Astrocyte (in vitro differentiated cells and primary cell): ENCODE measurements at regions not wholly inside any gene's neighbourhood (a gene's known extent, or its start where the extent isn't known, plus 50 kb on each side); places are given as distances from the start of the nearest gene placed in this dataset.

Experiments
- DNase-seq: peaks from one replicate; pipeline ENCODE4 v3.0.0-alpha.2; 2010; ENCODE audit warnings: low read depth
- FAIRE-seq: peaks from 2 replicates; lab custom pipeline; 2011; peaks lifted over from hg19 to GRCh38; lab: Jason Lieb, UNC
- H2AFZ ChIP-seq: 2 replicates; pipeline ENCODE4 v1.6.0; 2012; ENCODE audit warnings: low read depth, low read length, inconsistent platforms
- H3K27ac ChIP-seq: 2 replicates; pipeline ENCODE4 v1.5.1; 2011; ENCODE audit warnings: low read depth, low read length, inconsistent platforms
- H3K27me3 ChIP-seq: 2 replicates; pipeline ENCODE4 v1.6.0; 2011; ENCODE audit warnings: low read length, inconsistent platforms; ENCODE audit not compliant: insufficient read depth
- H3K36me3 ChIP-seq: 2 replicates; pipeline ENCODE4 v1.5.1; 2011; ENCODE audit warnings: low read length, inconsistent platforms; ENCODE audit not compliant: insufficient read depth
- H3K4me1 ChIP-seq: 2 replicates; pipeline ENCODE4 v1.5.1; 2011; ENCODE audit warnings: low read length, inconsistent platforms; ENCODE audit not compliant: insufficient read depth
- H3K4me2 ChIP-seq: 2 replicates; pipeline ENCODE4 v1.6.0; 2012; ENCODE audit warnings: low read length, inconsistent platforms
- H3K4me3 ChIP-seq: 2 replicates; pipeline ENCODE4 v1.5.1; 2011; ENCODE audit warnings: low read depth, mild to moderate bottlenecking, low read length, inconsistent platforms; ENCODE audit not compliant: insufficient read depth
- H3K79me2 ChIP-seq: 2 replicates; pipeline ENCODE4 v1.6.0; 2012; ENCODE audit warnings: mild to moderate bottlenecking, low read length, inconsistent platforms; ENCODE audit not compliant: insufficient read depth
- H3K9ac ChIP-seq: 2 replicates; pipeline ENCODE4 v1.6.0; 2012; ENCODE audit warnings: mild to moderate bottlenecking, low read length, inconsistent platforms
- H3K9me3 ChIP-seq: 2 replicates; pipeline ENCODE4 v1.5.1; 2012; ENCODE audit warnings: low read depth, mild to moderate bottlenecking, low read length, inconsistent platforms; ENCODE audit not compliant: insufficient read depth
- H4K20me1 ChIP-seq: 2 replicates; pipeline ENCODE4 v1.6.0; 2012; ENCODE audit warnings: low read length, inconsistent platforms; ENCODE audit not compliant: insufficient read depth
- H3K27ac Mint-ChIP-seq: one replicate; pipeline ENCODE4 v1.8.0; 2021; ENCODE audit warnings: mild to moderate bottlenecking, mixed read lengths; ENCODE audit not compliant: unreplicated experiment
- H3K27me3 Mint-ChIP-seq: one replicate; pipeline ENCODE4 v1.8.0; 2021; ENCODE audit warnings: low read depth, mixed read lengths; ENCODE audit not compliant: unreplicated experiment
- H3K36me3 Mint-ChIP-seq: one replicate; pipeline ENCODE4 v1.8.0; 2021; ENCODE audit warnings: low read depth, mixed read lengths; ENCODE audit not compliant: unreplicated experiment
- H3K4me1 Mint-ChIP-seq: one replicate; pipeline ENCODE4 v1.8.0; 2021; ENCODE audit warnings: low read depth, mixed read lengths; ENCODE audit not compliant: unreplicated experiment
- H3K4me3 Mint-ChIP-seq: one replicate; pipeline ENCODE4 v1.8.0; 2021; ENCODE audit warnings: mild to moderate bottlenecking, moderate library complexity, mixed read lengths; ENCODE audit not compliant: unreplicated experiment
- H3K9me3 Mint-ChIP-seq: one replicate; pipeline ENCODE4 v1.8.0; 2021; ENCODE audit warnings: mild to moderate bottlenecking, mixed read lengths; ENCODE audit not compliant: unreplicated experiment
- CTCF ChIP-seq: IDR thresholded peaks from 2 replicates; pipeline ENCODE4 v1.5.1; 2011; ENCODE audit warnings: low read depth, mild to moderate bottlenecking, inconsistent platforms, low read length, moderate library complexity; ENCODE audit not compliant: insufficient read depth
- EZH2 ChIP-seq: IDR thresholded peaks from 2 replicates; pipeline ENCODE4 v1.6.1; 2012; ENCODE audit warnings: mild to moderate bottlenecking, low read length, inconsistent platforms; ENCODE audit not compliant: insufficient read depth

DNA sequence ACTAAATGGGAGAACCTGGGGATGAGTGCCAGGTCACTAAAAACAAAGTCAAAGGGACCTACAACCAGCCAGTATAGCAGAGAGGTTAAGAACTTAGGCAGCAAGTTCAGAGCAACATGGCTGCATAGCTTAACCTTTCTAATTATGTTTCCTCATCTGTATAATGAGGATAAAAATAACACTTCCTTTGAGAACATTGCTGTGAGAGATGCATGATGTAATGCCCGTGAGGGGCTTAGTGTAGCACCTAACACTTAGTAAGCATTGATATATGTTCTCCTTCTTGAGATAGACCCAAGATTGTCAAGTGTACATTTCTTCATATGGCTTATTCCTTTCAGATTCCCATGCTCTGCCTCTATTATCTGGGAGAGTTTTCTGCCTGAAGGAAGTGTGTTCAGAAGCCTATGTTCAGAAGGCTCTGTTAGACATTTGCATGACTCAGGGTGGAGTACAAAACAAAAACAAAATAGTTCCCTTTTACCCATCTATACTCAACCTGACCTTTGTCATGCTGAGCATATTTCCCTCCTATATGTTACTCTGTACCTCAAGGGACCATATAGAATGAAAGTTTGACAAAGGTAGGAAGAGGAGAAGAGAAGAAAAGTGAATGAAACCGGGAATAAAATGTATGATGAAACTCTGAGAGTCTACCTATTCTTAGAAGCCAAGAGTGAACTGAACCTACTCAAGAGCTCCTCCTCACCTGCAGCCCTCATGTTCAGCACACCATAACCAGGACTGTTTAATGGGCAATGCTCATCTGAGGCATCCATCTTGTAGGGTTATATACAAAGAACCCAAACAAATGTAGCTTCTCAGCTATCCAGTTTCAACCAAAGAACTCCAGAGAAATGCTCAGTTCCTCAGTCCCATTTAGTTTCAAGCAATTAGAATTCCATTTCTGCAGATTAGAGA is 70.7 kb upstream of the KCNMB2 start:
- Mint-ChIP-seq H3K4me1 (no peaks in the 10 kb centered on the region), H3K36me3 (peaks cover 1% of the 10 kb centered on the region), H3K4me3 (no peak overlapping the region), H3K27ac (no peak overlapping the region), H3K27me3 (no peaks in the 10 kb centered on the region), H3K9me3 (no peaks in the 10 kb centered on the region)
- Histone ChIP-seq H2AFZ (no peak overlapping the region), H4K20me1 (no peaks in the 10 kb centered on the region), H3K4me1 (no peaks in the 10 kb centered on the region), H3K27me3 (no peaks in the 10 kb centered on the region), H3K4me2 (no peak overlapping the region), H3K79me2 (no peaks in the 10 kb centered on the region), H3K9ac (no peak overlapping the region), H3K27ac (no peak overlapping the region), H3K4me3 (no peak overlapping the region), H3K9me3 (no peaks in the 10 kb centered on the region), H3K36me3 (no peaks in the 10 kb centered on the region)
- no peak for FAIRE-seq
- DNase-seq: no peak
- TF ChIP-seq CTCF (no peak), EZH2 (no peak)

- no peaks in the 10 kb centered on the region for H3K4me1 ChIP-seq
- H3K4me2 ChIP-seq: no peak overlapping the region
- no peak overlapping the region for H2AFZ ChIP-seq
- no peaks in the 10 kb centered on the region for H4K20me1 ChIP-seq
- Mint-ChIP-seq H3K9me3 (no peaks in the 10 kb centered on the region), H3K36me3 (no peaks in the 10 kb centered on the region), H3K4me3 (no peak overlapping the region), H3K27me3 (no peaks in the 10 kb centered on the region), H3K27ac (no peak overlapping the region), H3K4me1 (no peaks in the 10 kb centered on the region)
- DNase-seq: no peak
- H3K79me2 ChIP-seq: no peaks in the 10 kb centered on the region
- H3K9ac ChIP-seq: no peak overlapping the region
- no peaks in the 10 kb centered on the region for H3K36me3 ChIP-seq
- no peak for FAIRE-seq
- TF ChIP-seq EZH2: no peak
- no peak for TF ChIP-seq CTCF
- no peak overlapping the region for H3K27ac ChIP-seq
- H3K27me3 ChIP-seq: no peaks in the 10 kb centered on the region
- no peaks in the 10 kb centered on the region for H3K9me3 ChIP-seq
- H3K4me3 ChIP-seq: no peak overlapping the region
These were observed 63.3 kb upstream of the KCNMB2 start for GRCh38 chr3:178472941-178473340.

- Histone ChIP-seq H3K27ac (no peak overlapping the region), H3K36me3 (no peaks in the 10 kb centered on the region), H3K4me2 (no peak overlapping the region), H3K9me3 (no peaks in the 10 kb centered on the region), H4K20me1 (no peaks in the 10 kb centered on the region), H3K4me3 (no peak overlapping the region), H3K27me3 (no peaks in the 10 kb centered on the region), H3K4me1 (no peaks in the 10 kb centered on the region), H3K9ac (no peak overlapping the region), H3K79me2 (no peaks in the 10 kb centered on the region), H2AFZ (no peak overlapping the region)
- Mint-ChIP-seq H3K4me1 (no peaks in the 10 kb centered on the region), H3K27me3 (no peaks in the 10 kb centered on the region), H3K27ac (no peak overlapping the region), H3K36me3 (no peaks in the 10 kb centered on the region), H3K4me3 (no peak overlapping the region), H3K9me3 (no peaks in the 10 kb centered on the region)
- DNase-seq (no peak), FAIRE-seq (no peak)
- TF ChIP-seq CTCF: no peak
- no peak for TF ChIP-seq EZH2
These were observed 61.7 kb upstream of the KCNMB2 start for GRCh38 chr3:178474526-178474925.
